ENCODE measurements at regions not wholly inside any gene's neighbourhood (a gene's known extent, or its start where the extent isn't known, plus 50 kb on each side); places are given as distances from the start of the nearest gene placed in this dataset.

DNA sequence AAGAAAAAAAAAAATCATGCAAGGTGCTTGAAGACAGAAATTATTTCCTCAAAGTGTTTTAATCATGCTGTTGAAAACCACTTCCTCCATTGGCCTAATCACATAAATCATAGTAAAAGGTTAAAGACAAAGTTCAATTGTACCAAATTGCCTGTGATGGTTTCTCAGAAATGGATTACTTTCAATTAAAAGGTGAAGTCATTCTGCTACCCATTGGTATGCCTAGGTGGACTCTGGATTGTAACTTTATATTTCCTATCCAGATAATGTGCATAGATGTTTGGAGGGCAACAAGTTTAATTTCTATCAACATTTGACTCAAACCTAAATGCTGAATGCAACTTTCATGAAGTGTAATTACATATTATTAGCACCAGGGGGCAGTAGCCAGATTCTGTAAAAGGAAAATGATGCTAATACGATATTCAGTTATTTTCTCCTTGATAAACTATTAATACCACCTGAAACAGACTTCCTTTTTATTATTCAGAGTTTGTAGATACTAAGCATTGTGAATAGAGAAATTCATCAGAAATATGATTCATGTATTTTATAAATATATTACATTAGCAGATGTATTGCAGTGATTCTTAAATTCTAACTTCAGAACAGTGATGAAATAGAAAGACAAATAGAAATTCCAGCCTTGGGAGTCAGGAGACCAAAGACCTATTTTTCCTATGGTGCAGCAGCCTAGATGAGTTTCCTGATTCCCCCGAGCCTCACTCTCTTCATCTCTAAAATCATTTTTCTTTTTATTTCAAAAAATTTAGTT, 148.2 kb downstream of the CAAP1 start:
- H3K27ac Mint-ChIP-seq (ENCODE audit: unreplicated experiment): no peak overlapping the region
- no peak overlapping the region for H3K27ac ChIP-seq (ENCODE audit: low read depth, low read length)
- FAIRE-seq: no peak
- H3K36me3 Mint-ChIP-seq (ENCODE audit: low read depth, unreplicated experiment): no peaks in the 10 kb centered on the region
- no peaks in the 10 kb centered on the region for H3K27me3 Mint-ChIP-seq (ENCODE audit: low read depth, unreplicated experiment)
- no peaks in the 10 kb centered on the region for H3K27me3 ChIP-seq (ENCODE audit: insufficient read depth, low read length)
- peaks cover 4% of the 10 kb centered on the region for H3K4me1 ChIP-seq (ENCODE audit: insufficient read depth, low read length)
- peaks cover 8% of the 10 kb centered on the region for H3K4me1 Mint-ChIP-seq (ENCODE audit: low read depth, unreplicated experiment)
- H3K9ac ChIP-seq (ENCODE audit: low read length): no peak overlapping the region
- no peak overlapping the region for H3K4me2 ChIP-seq (ENCODE audit: low read length)
- H3K4me3 Mint-ChIP-seq (ENCODE audit: unreplicated experiment): no peak overlapping the region
- TF ChIP-seq CTCF (IDR thresholded peaks at IDR 0.05; ENCODE audit: insufficient read depth, low read depth, low read length): peak; percentile 73
- no peak for TF ChIP-seq EZH2 (IDR thresholded peaks at IDR 0.05; ENCODE audit: insufficient read depth, low read length)
- peak; percentile 12 for DNase-seq (ENCODE audit: low read depth)
- H3K4me3 ChIP-seq (ENCODE audit: insufficient read depth, low read depth, low read length): no peak overlapping the region
- H3K9me3 Mint-ChIP-seq (ENCODE audit: unreplicated experiment): no peaks in the 10 kb centered on the region
- no peaks in the 10 kb centered on the region for H3K79me2 ChIP-seq (ENCODE audit: insufficient read depth, low read length)
- no peaks in the 10 kb centered on the region for H4K20me1 ChIP-seq (ENCODE audit: insufficient read depth, low read length)
- H2AFZ ChIP-seq (ENCODE audit: low read depth, low read length): no peak overlapping the region
- H3K9me3 ChIP-seq (ENCODE audit: insufficient read depth, low read depth, low read length): no peaks in the 10 kb centered on the region
- no peaks in the 10 kb centered on the region for H3K36me3 ChIP-seq (ENCODE audit: insufficient read depth, low read length)

DNA sequence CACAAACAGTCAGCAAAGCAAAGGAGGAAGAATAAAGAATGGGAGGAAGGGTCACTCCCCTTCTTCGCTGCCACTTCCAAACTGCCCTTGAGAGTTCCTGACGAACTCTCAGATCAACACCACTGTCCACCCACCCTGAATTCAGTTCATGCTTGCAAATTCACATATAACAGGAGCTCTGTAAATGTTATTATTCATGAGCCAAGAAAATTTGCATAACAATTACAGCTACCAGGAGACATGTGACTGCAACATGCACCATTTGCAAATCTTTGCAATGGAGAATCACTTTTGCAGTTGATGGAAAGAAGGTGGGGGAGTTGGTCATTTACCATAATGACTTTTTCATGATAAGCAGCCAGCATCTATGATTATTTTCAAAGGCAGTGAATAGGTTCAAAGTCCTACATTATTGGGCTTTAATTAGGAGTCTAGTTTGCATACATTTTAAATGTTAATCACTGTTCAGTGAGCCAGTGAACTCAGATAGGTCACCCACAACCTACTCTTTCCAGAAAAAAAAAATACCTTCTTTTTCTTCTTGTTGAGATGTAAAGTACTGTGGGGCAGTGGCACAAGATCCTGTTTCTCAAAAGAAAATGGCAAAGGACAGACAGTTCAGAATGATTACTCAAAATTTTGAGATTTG, 149.7 kb downstream of the CAAP1 start:
- no peak for TF ChIP-seq CTCF (IDR thresholded peaks at IDR 0.05; ENCODE audit: insufficient read depth, low read depth, low read length)
- no peak for TF ChIP-seq EZH2 (IDR thresholded peaks at IDR 0.05; ENCODE audit: insufficient read depth, low read length)
- Mint-ChIP-seq H3K4me1 (ENCODE audit: low read depth, unreplicated experiment) (peaks cover 8% of the 10 kb centered on the region), H3K27me3 (ENCODE audit: low read depth, unreplicated experiment) (no peaks in the 10 kb centered on the region), H3K27ac (ENCODE audit: unreplicated experiment) (no peak overlapping the region), H3K36me3 (ENCODE audit: low read depth, unreplicated experiment) (no peaks in the 10 kb centered on the region), H3K9me3 (ENCODE audit: unreplicated experiment) (no peaks in the 10 kb centered on the region), H3K4me3 (ENCODE audit: unreplicated experiment) (no peak overlapping the region)
- Histone ChIP-seq H3K79me2 (ENCODE audit: insufficient read depth, low read length) (no peaks in the 10 kb centered on the region), H3K9ac (ENCODE audit: low read length) (no peak overlapping the region), H4K20me1 (ENCODE audit: insufficient read depth, low read length) (no peaks in the 10 kb centered on the region), H3K4me3 (ENCODE audit: insufficient read depth, low read depth, low read length) (no peak overlapping the region), H3K9me3 (ENCODE audit: insufficient read depth, low read depth, low read length) (no peaks in the 10 kb centered on the region), H3K27me3 (ENCODE audit: insufficient read depth, low read length) (no peaks in the 10 kb centered on the region), H3K4me1 (ENCODE audit: insufficient read depth, low read length) (peaks cover 4% of the 10 kb centered on the region), H2AFZ (ENCODE audit: low read depth, low read length) (no peak overlapping the region), H3K36me3 (ENCODE audit: insufficient read depth, low read length) (no peaks in the 10 kb centered on the region), H3K27ac (ENCODE audit: low read depth, low read length) (no peak overlapping the region), H3K4me2 (ENCODE audit: low read length) (no peak overlapping the region)
- no peak for DNase-seq (ENCODE audit: low read depth)
- FAIRE-seq: no peak

- peaks cover 4% of the 10 kb centered on the region for H3K9me3 Mint-ChIP-seq (ENCODE audit: unreplicated experiment)
- Histone ChIP-seq H3K4me3 (ENCODE audit: insufficient read depth, low read depth, low read length) (no peak overlapping the region), H3K4me2 (ENCODE audit: low read length) (no peak overlapping the region), H3K9ac (ENCODE audit: low read length) (no peak overlapping the region), H4K20me1 (ENCODE audit: insufficient read depth, low read length) (no peaks in the 10 kb centered on the region), H2AFZ (ENCODE audit: low read depth, low read length) (no peak overlapping the region), H3K27me3 (ENCODE audit: insufficient read depth, low read length) (no peaks in the 10 kb centered on the region), H3K27ac (ENCODE audit: low read depth, low read length) (no peak overlapping the region), H3K9me3 (ENCODE audit: insufficient read depth, low read depth, low read length) (no peaks in the 10 kb centered on the region), H3K79me2 (ENCODE audit: insufficient read depth, low read length) (no peaks in the 10 kb centered on the region), H3K4me1 (ENCODE audit: insufficient read depth, low read length) (no peaks in the 10 kb centered on the region), H3K36me3 (ENCODE audit: insufficient read depth, low read length) (no peaks in the 10 kb centered on the region)
- no peak overlapping the region for H3K4me3 Mint-ChIP-seq (ENCODE audit: unreplicated experiment)
- no peaks in the 10 kb centered on the region for H3K27me3 Mint-ChIP-seq (ENCODE audit: low read depth, unreplicated experiment)
- H3K36me3 Mint-ChIP-seq (ENCODE audit: low read depth, unreplicated experiment): no peaks in the 10 kb centered on the region
- H3K27ac Mint-ChIP-seq (ENCODE audit: unreplicated experiment): no peak overlapping the region
- FAIRE-seq: no peak
- no peak for DNase-seq (ENCODE audit: low read depth)
- no peak for TF ChIP-seq EZH2 (IDR thresholded peaks at IDR 0.05; ENCODE audit: insufficient read depth, low read length)
- TF ChIP-seq CTCF (IDR thresholded peaks at IDR 0.05; ENCODE audit: insufficient read depth, low read depth, low read length): no peak
- no peaks in the 10 kb centered on the region for H3K4me1 Mint-ChIP-seq (ENCODE audit: low read depth, unreplicated experiment)
Observed at GRCh38 chr9:26735160-26735559, 157.4 kb downstream of the CAAP1 start.
